Stimulated activated CD4-positive, alpha-beta T cell treated with anti-CD3 and anti-CD28 coated beads, Interleukin-12 subunit alpha, Interleukin-12 subunit beta, amount 100 ng/mL, for 24 hours (primary cell): ENCODE measurements at regions not wholly inside any gene's neighbourhood (a gene's known extent, or its start where the extent isn't known, plus 50 kb on each side); places are given as distances from the start of the nearest gene placed in this dataset.

Source experiments
- DNase-seq, 2 experiments: peaks; one replicate each; pipeline ENCODE4 v3.0.0-alpha.2; 2020; ENCODE audit warnings: low read depth in 2 of 2

DNA sequence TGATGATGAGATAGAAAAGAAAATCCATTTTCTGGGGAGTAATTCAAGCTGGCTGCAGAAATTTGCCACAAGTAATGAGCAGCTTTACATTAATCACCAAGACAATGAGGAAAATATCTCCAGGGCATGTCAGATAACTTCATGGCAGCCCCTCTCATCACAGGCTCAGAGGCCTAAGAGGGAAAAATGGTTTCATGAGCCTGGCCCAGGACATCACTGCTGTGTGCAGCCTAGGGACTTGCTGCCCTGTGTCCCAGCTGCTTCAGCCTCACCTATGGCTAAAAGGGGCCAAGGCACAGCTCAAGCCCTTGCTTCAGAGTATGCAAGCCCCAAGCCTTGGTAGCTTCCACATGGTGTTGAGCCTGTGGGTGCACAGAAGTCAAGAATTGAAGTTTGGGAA lies 161.7 kb downstream of the OPA1 start:
- no peak for DNase-seq

DNA sequence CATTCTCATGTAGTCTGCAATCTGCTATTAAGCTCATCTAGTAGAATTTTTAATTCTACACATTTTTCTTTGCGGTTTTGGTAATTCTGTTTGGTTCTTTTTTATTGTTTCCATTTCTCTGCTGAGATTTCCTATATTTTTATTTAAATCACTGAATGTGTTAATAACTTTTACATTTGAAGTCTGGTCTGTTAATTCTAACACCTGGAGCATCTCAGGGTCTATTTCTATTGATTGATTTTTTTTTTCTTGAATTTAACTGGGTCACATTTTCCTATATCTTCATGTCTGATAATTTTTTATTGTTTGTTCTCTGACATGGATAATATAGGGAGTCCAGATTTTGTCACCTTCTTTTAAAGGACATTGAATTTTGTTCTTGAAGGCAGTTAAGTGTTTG lies 163.5 kb downstream of the OPA1 start:
- DNase-seq: no peak

DNA sequence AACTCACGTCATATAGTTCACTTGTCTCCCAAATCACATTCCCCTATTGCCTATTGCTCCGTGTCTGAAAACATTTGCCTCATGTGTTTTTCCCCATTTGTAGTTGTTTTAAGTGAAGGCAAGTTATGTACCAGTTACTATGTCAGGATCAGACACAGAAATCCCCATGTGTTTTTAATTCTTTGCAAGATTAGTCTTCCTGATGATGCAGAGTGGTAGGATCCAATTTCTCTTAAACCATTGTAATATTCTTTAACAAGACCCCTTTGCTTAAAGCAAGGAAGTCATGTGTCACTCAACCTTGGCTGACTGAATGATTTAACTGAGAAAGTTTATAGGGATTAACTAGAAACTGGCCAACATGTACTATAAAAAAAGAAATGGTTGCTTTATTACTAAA lies 164.4 kb downstream of the OPA1 start:
- DNase-seq: no peak

DNA sequence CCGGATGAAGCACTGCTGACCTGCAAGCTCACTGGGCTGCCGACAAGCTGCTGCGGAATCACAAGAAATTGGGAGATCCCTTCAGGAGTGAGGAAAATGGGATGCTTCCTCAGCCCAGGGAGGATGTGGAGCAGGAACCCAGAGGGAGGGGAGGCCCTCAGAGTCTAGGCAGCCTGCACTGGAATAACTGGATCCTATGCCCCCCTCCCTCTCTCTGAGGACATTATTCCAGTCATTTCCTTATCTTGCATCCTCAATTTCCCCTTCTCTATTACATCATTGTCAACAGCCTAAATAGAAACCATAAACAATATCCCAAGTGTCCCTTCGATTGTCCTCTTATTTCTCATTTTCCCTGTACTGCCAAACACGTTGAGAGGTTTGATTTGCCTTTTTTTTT lies 169.0 kb downstream of the OPA1 start:
- no peak for DNase-seq

DNA sequence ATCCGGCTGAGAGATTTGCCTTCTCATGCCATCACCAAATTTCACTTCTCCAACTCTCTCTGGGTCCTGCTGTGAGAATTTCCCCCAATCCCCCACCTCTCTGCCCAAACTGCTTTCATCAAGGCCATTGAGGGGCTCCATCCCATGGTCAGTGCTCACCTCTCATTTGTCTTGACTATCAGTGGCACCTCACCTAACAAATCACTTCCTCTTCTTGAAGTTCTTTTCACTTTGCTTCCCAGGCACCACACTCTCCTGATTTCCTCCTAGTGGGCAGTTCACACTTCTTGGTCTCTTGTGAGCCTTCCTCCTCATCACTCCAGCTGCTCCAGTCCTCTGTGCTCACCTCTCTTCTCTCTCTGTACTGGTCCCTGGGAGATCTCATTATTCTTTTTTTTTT lies 169.6 kb downstream of the OPA1 start:
- DNase-seq: no peak

DNA sequence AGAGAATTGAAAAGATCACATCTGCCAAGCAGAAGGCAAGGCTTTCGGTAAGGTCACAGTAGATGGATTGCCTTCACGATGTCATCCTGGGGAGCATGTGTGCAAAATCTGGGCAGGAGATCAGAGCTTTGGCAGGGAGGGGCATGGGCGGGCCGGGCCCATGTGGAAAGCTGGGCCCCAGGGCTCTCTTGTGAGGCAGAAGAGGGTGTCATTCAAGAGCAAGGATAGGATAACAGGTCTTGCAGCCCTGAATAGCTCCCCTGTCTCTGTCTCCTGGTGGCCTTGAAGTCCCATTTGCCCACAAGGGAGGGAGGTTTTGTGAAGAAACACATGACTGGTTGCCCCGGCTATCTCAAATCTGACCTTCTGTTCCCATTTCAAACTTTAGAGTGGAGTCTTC lies 172.0 kb downstream of the OPA1 start:
- no peak for DNase-seq

DNA sequence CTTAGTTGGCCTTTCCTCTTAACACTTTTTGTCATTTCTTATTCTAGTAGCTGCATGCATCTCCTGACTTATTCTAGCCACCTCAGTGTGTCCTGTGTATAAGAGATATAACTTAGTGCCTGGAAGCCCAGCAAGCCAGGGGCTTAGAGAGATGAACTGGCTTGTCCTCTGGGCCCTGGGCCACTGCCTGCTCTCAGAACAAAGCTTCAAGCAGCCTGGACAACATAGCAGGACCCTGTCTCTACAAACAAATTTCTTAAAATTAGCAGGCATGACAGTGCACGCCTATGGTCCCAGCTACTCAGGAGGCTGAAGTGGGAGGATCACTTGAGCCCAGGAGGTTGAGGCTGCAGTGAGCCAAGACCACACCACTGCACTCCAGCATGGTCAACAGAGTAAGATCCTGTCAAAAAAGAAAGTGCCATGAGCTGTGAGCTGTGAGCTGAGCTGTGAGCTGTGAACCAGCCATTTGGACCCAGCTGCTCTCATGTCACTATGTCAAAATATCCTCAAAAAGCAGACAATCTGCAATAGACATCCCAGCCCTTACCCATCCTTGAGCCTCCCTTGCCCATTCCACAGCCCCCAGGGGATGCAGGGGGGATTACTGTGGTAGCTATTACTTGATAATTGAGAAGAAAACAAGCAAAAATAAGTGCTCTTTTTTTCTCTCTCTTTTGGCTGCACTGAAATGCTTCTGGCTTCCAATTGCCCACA lies 174.5 kb downstream of the OPA1 start:
- DNase-seq: no peak

DNA sequence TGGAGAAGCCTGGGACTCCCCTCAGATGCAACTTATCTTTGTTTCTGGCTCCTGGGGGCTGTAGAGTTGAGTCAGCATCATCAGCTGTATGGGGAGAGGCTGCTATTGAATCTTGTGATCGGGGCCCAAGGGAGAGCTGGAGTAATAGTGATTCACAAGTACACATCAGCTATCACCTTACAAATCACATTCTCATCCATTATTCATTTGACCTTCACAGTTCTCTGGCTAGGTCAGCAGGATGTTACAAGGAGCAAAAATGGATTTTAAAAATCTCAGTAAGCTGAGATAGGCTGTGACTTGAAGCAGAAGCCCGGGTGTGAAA lies 175.0 kb downstream of the OPA1 start:
- no peak for DNase-seq

DNA sequence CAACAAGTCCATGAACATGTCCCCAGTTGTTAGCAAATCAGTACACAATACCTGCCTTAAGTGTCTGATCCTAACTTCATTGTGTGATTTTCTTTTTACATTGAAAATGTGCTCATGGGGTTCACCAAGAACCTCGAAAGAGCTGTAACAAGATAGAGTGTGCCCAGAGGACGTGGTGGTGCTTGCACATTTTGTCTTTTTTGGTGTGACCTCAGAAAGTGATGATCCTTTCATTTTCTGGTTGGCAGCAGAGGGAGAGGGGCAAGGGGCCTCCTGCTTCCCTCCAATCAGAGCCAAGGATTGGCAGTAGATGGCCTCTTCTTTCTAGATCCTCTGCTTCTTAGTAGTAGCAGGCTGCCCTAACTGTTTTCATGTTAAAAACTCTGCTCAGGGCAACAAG lies 176.4 kb downstream of the OPA1 start:
- DNase-seq: no peak

DNA sequence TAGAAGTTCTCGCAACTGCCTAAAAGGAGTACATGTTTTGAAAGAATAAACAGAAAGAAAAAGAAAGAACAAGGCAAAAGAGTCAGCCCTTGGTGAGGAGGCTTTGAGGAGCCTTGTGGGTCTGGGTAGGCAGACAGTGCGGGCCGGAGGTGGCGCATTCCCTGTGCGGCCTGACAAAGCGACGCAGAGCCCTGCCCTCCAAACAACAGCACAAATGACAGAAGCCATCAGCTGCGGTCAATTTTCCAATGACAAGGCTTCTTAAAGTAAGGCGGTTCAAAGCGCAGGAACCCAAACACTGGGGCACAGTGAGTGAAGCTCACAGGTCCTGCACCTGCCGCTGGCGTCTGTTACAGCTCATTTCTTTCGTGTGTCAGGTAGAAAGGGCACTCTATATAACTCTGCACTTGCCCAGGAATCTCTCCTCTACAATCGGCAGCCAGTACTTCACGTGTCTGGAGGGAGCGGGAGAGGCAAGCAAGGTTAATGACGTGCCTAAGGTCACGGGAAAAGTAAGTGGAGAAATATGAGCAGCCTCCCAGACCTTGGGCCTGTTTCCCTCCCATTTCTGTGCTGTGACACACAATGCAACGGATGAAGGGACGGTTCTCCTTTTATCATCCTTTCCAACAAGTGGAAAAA lies 178.1 kb downstream of the OPA1 start:
- no peak for DNase-seq

DNA sequence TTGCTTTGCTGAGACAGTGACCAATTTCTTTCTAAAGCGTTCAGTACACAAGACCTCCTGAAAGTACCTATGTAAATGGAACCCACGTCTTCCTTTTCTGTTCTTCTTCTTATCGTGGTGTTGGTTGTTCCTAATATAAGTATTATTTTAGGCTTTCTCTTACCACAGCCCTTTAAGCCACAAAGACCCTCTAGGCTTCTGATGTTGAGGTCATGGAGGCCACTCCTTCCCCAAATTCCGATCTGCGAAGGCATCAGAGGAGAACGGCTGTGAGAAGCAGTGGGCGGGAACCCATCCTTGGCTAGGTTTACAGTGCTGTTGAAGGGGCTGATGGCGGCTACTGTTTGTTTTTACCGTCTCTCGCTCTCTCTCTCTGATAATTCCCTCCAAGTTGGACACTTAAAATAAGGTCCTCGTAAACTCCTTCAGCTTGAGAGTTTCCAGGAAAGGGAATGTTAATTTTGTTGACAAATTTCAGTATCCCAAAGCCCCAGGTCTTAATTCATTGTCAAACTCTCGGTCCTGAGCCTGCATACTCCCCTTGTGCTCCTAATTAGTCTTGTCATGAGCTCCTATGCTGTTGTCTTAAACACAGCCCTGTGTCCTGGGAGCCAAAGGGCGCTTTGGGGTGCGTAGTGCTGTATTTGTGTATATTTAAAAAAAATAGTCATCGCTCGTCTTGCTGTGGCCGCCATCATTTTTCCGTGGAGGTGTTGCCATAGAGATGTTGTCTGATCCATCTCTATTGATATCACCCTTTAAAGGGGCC lies 178.8 kb downstream of the OPA1 start:
- DNase-seq: no peak

DNA sequence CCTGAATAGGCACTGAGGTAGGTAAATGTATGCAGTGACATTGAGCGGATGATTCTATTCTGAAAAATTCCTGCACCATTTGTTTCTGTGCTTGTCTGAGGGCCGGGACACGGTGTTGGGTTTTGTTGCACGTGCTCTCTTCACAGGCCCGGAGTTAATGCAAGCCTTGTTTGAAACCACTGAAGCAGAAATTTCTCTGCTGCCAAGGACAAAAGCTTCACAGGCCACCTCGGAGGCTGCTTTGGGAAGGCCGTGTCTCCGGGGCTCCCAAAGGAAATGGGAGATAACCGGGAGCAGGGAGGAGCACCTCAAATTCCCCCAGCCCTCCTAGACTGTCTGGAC lies 179.4 kb downstream of the OPA1 start:
- no peak for DNase-seq

DNA sequence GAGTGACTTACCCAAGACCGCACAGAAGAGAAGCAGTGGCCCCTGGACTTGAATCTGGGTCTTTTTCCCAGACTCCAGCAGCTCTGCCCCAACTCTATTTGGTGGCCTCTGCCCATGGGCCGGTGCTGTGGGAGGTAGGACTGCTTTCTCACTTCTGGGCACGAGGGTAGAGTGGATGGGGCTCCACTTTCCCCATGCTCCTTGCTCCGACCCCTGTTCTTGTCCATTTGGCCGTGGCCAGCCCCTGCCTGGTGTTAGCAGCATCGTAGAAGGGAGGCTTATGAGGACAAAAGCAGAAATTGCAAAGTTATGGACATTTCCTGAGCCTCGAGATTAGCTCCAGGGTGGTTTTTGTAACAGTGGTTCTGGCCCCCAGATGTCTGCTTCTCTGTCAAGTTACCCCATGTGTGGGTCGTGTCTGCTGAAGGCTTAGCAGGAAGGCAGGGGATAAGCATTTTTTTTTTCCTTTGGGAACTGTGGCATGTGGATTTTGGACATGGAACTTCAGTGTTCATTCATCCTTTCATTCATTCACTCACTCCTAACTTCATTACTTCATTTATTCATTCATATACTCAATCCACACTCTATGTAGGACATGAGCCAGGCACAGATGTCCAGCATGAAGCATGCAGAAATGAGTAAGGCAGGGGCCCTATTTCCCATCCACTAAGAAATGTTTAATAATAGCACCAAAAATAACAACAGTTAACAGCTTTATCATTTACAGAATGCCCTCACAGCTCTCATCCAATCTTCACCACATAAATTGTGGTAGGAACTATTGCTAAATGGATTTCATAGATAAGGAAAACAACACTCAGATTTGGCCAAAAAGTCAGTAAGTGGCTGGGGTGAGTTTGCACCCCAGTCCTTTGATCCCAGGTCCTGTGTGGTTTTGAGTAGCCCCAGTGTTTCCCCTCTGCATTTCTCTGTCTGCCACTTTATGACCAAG lies 180.5 kb downstream of the OPA1 start:
- no peak for DNase-seq

DNA sequence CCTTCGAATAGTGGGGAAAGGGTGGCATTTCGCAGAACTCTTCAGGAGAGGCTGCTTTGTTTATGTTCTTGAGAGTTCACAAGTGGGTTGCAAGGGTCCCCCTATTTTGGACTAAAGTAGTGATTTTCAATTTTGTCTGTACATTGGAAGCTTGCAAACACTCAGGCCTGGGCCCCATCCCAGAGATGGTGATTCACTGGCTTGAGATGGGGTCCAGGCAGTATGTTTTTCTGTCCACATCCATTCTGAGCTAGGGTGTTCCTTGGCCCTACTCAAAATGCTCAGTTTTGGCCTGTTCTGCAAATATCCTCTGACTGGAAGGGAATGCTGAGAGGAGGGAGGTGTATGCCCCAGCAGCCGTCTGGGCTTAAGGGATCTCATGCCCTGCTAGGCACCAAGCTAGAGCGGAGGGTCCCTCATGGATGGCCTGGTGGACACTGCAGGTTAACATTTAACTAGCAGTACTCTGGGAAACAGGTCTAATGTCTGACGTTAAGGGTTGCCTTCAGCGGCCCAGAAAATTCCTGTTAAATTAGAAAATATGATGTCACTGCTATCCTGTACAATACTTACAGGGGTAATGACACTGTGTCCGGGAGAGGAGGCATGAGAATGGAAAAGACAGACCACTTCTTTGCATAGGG lies 181.4 kb downstream of the OPA1 start:
- DNase-seq: no peak

DNA sequence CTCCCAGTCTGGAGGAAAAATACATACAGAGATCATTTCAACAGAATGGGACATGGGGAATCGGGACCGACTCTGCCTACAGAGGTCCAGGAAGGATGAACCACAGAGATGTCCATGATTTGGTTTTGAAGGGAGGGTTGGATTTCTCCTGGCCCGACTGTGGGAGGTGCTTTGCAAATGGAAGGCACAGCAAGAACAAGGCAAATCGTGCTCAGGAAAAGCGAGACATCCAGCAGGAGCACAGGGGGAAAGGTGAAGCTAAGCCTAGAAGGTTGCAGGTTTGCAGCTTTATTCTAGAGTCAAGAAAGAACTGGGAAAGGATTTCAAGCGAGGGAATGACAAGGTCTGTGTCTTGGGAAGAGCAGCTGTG lies 181.9 kb downstream of the OPA1 start:
- DNase-seq: no peak

DNA sequence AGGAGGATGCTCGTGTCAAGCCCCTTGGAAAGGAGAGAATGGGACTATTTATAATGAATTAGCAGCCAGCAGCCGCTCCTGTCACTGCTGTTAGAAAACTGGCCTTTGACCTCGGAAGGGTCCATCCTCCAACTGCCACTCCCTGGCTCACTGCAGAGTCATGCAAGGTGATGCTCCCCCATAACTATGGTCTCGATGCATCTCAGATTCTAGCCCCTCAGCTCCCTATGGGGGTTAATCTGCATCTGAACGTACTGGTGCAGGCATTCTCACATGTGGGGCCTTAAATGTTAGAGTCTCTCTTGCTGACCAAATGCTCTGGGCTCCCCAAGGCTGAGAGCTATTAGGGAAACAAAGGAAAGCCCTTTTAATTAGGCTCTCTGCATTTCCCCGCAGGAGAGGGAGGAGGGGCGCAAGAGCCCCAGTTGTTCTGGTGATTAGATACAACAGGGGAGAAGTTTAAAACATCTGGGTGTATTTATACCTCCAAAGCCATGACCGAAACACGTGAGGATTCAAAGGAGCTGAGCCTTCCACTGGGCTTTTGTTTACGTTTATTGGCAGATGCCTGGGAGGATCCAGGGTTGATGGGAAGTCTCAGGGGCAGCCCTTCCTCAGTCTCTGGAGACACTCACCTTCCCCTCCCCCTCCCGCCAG lies 182.5 kb downstream of the OPA1 start:
- DNase-seq: no peak

DNA sequence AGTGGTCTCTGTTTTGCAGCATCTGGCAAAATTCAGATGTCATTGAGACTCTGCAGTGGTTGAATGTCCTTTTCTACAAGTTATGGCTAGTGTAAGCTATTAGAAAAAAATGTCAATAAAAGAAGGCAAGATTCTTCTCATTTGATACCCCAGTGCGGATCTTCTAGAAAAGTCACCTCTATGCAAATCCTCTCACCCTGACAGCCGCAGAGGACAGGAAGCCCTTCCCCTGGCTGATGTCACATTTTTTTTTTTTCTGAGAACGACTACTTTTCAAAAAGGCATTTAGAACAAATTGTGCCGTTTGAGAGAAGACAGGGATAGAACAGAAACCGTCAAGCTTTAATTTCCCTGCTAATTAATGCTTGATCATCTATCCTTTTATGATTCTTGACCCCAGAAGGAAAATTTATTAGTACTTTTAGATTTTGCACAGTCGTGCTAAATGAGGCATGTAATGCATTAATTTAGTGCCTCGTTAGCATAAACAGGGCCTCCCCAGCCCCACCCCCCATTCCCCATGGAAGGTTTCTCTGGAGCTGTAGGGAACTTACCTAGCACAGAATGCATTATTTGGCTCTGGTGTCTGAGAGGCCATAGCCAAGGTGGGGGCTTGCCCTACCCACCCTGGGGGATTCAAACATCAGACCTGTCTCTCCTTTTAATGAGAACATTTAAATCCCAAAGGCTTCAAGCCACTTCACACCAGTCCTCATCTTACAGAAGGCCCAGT lies 183.8 kb downstream of the OPA1 start:
- DNase-seq: no peak

DNA sequence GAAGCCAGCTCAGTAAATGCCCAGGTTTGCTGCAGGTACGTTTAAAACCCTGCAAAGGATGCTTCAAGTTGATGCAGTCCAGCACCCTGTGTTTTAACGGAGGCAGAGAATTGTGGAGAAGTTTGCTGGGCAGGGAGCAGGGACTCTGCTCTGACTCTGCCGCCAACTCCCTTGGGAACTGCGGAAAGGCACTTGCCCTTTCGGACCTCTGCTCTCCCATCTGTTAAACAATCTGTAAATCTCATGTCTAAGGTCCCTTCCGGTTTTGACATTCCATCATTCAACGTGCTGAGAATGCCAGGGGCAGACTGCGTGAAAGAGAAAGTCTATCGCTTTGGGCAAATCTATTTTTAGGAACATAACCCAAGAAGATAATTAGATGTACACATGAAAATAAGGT lies 184.5 kb downstream of the OPA1 start:
- DNase-seq: no peak

DNA sequence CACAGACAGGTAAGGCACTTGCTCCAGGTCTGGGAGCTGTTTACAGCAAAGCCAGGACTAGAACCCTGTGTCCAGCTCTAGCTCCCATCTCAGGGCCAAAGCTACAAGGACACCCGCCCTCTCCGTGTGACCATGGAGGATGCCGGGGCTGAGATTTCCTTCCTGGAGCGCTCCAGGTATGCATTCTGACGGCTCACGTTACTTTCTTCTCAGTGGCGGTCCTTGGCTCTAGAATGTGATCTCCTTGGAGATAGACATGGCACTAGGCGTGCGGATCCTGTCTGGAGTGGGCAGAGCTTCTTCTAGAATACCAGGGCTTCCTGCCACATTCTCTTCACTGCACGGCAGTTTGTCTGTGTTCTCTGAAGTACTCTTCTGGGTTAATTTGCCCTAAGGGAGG lies 185.7 kb downstream of the OPA1 start:
- DNase-seq: no peak

DNA sequence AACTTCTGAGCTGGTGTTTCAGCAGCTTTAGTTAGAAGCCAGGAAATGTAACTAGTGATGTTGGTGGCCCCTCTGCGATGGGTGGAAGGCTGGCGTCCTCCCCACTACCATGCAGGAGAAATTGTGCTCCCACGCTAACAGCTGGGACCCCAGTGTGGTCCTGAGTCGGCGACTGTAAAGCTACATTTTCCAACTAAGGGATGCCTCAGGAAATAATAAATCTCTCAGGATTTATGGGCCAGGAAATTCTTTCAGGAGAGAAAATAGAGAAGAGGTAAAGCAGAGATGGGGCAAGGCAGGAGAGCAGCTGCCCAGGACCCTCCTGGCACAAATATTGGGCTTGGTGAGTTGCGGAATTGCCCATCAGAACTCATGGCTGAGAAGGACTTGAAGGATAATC lies 186.9 kb downstream of the OPA1 start:
- no peak for DNase-seq

DNA sequence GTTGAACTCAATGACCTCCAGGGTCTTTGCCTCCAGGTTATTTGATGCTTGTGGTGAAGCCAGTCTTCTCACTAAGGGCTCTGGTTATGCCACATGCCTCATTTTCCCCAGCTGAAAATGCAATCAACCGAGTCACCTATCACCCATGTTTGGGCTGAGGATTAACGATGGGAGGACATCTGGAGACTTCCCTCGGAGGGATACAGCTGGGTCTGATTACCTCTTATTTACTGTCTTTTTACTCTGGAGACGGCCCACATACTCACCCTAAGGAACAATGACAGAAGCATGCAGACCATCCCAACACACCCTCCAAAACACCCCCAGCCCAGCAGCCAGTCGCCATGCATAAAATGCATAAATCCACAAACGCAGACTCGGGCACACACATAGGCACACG lies 187.4 kb downstream of the OPA1 start:
- no peak for DNase-seq
